Caco-2 (cell line): ENCODE measurements at regions not wholly inside any gene's neighbourhood (a gene's known extent, or its start where the extent isn't known, plus 50 kb on each side); places are given as distances from the start of the nearest gene placed in this dataset.

Source experiments
- BruUV-seq: library from RNA; stranded (reverse); fragments of 400-500 nt; replicated peaks from 2 replicates; lab custom pipeline; 2021; lab: Mats Ljungman, UMichigan
- CTCF ChIA-PET: fragments of 300-600 bp; sonication (Branson Sonifier 250); formaldehyde crosslinking; loops from one replicate; lab custom pipeline; 2022; ENCODE audit warnings: antibody characterized with exemption; lab: Charles Lee
- POLR2A ChIA-PET: fragments of 300-600 bp; sonication (Branson Sonifier 250); formaldehyde crosslinking; loops from one replicate; lab custom pipeline; 2022; ENCODE audit warnings: antibody characterized with exemption; lab: Charles Lee
- DNase-seq, 2 experiments: peaks; one replicate each; pipeline versions ENCODE4 v3.0.0 to v3.0.0-alpha.2; 2020 to 2022
- H3K27me3 ChIP-seq: replicated peaks from 2 replicates; pipeline ENCODE4 v1.6.0; 2011; ENCODE audit warnings: low read length; ENCODE audit not compliant: control insufficient read depth, insufficient read depth
- H3K36me3 ChIP-seq: 2 replicates; pipeline ENCODE4 v1.5.1; 2011; ENCODE audit warnings: low read length; ENCODE audit not compliant: control insufficient read depth, insufficient read depth
- H3K4me1 ChIP-seq: fragments of 250-450 bp; sonication (Bioruptor Pico); 2 replicates; pipeline ENCODE4 v1.5.1; 2020; ENCODE audit warnings: mild to moderate bottlenecking
- H3K4me3 ChIP-seq: 2 replicates; pipeline ENCODE4 v1.5.1; 2011; ENCODE audit warnings: low read depth, mild to moderate bottlenecking, control low read depth, low read length
- H3K9me3 ChIP-seq: fragments of 250-450 bp; sonication (Bioruptor Pico); 2 replicates; pipeline ENCODE4 v1.5.1; 2020; ENCODE audit warnings: mild to moderate bottlenecking, moderate library complexity
- H3K27ac Mint-ChIP-seq: one replicate; pipeline ENCODE4 v1.8.0; 2022; ENCODE audit warnings: mixed read lengths; ENCODE audit not compliant: unreplicated experiment
- H3K27me3 Mint-ChIP-seq: one replicate; pipeline ENCODE4 v1.8.0; 2022; ENCODE audit warnings: mixed read lengths; ENCODE audit not compliant: insufficient read depth, unreplicated experiment
- H3K36me3 Mint-ChIP-seq: one replicate; pipeline ENCODE4 v1.8.0; 2022; ENCODE audit warnings: mild to moderate bottlenecking, mixed read lengths; ENCODE audit not compliant: insufficient read depth, unreplicated experiment
- H3K4me1 Mint-ChIP-seq: one replicate; pipeline ENCODE4 v1.8.0; 2022; ENCODE audit warnings: low read depth, mixed read lengths; ENCODE audit not compliant: unreplicated experiment
- H3K4me3 Mint-ChIP-seq: one replicate; pipeline ENCODE4 v1.8.0; 2022; ENCODE audit warnings: mild to moderate bottlenecking, moderate library complexity, mixed read lengths; ENCODE audit not compliant: unreplicated experiment
- H3K9me3 Mint-ChIP-seq: one replicate; pipeline ENCODE4 v1.8.0; 2022; ENCODE audit warnings: mixed read lengths; ENCODE audit not compliant: unreplicated experiment
- intact Hi-C: fragments of 100-400 bp; cut with micrococcal nuclease; formaldehyde crosslinking; loops from one replicate; pipeline ENCODE4 v1.10.0; 2022; ENCODE audit not compliant: unreplicated experiment
- TF ChIP-seq, protein P1 (sequence below), 2 experiments: fragments of 200-600 bp in 1 of 2; IDR thresholded peaks; 1 replicate in 1 of 2; 2 replicates in 1 of 2; pipeline versions ENCODE4 v1.5.1 to v1.8.0; 2011 to 2022; ENCODE audit warnings: antibody characterized with exemption in 1 of 2, control low read depth in 1 of 2, inconsistent platforms in 1 of 2, low read depth in 1 of 2, low read length in 1 of 2, mild to moderate bottlenecking in 1 of 2, moderate library complexity in 1 of 2; ENCODE audit not compliant: insufficient read depth in 1 of 2, severe bottlenecking in 1 of 2, unreplicated experiment in 1 of 2

DNA sequence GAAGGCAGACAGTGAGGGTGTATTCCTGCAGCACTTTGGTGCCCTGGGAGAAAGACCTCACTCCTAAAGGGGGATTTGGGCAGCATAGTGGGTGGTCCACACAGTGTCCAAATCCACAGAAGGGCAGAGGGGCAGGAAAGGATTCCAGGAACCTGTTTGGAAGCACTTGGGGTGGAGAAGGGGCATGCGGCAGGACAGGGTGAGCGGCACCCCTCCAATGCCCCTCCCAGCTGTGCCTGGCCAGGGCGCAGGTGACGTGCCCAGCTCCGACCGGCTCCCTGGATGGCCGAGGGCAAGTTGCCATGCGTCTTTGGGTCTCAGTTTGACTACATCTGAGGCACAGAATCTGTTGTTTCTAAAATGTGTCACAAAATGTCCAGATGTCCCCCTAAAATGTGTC is 66.5 kb upstream of the HMX1 start:
- Histone ChIP-seq H3K27me3 (no peaks in the 10 kb centered on the region), H3K9me3 (peaks cover 3% of the 10 kb centered on the region; the same call in 1 of the 2 replicates), H3K4me3 (no peak overlapping the region), H3K36me3 (no peaks in the 10 kb centered on the region), H3K4me1 (no peaks in the 10 kb centered on the region)
- CTCF ChIA-PET, result no interaction called here
- no peak overlapping the region for H3K4me3 Mint-ChIP-seq
- TF ChIP-seq, protein P1, sequence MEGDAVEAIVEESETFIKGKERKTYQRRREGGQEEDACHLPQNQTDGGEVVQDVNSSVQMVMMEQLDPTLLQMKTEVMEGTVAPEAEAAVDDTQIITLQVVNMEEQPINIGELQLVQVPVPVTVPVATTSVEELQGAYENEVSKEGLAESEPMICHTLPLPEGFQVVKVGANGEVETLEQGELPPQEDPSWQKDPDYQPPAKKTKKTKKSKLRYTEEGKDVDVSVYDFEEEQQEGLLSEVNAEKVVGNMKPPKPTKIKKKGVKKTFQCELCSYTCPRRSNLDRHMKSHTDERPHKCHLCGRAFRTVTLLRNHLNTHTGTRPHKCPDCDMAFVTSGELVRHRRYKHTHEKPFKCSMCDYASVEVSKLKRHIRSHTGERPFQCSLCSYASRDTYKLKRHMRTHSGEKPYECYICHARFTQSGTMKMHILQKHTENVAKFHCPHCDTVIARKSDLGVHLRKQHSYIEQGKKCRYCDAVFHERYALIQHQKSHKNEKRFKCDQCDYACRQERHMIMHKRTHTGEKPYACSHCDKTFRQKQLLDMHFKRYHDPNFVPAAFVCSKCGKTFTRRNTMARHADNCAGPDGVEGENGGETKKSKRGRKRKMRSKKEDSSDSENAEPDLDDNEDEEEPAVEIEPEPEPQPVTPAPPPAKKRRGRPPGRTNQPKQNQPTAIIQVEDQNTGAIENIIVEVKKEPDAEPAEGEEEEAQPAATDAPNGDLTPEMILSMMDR (IDR thresholded peaks at IDR 0.05; ENCODE audit: insufficient read depth in 1 of 2, low read depth in 1 of 2, low read length in 1 of 2, severe bottlenecking in 1 of 2, unreplicated experiment in 1 of 2), result no peak
- no peaks in the 10 kb centered on the region for H3K36me3 Mint-ChIP-seq
- H3K27me3 Mint-ChIP-seq, result peaks cover 5% of the 10 kb centered on the region
- H3K4me1 Mint-ChIP-seq, result no peaks in the 10 kb centered on the region
- H3K27ac Mint-ChIP-seq, result no peak overlapping the region
- no TSS peak for BruUV-seq
- DNase-seq, result no peak
- no peaks in the 10 kb centered on the region for H3K9me3 Mint-ChIP-seq
- intact Hi-C loops, result no loop called here
- POLR2A ChIA-PET, result no interaction called here

- no TSS peak for BruUV-seq
- Mint-ChIP-seq H3K27me3 (peaks cover 3% of the 10 kb centered on the region), H3K36me3 (no peaks in the 10 kb centered on the region), H3K4me3 (no peak overlapping the region), H3K9me3 (no peaks in the 10 kb centered on the region), H3K4me1 (no peaks in the 10 kb centered on the region), H3K27ac (no peak overlapping the region)
- Histone ChIP-seq H3K27me3 (no peaks in the 10 kb centered on the region), H3K9me3 (peaks cover 5% of the 10 kb centered on the region; the same call in 1 of the 2 replicates), H3K36me3 (no peaks in the 10 kb centered on the region), H3K4me3 (no peak overlapping the region), H3K4me1 (no peaks in the 10 kb centered on the region)
- POLR2A ChIA-PET, result no interaction called here
- CTCF ChIA-PET, result no interaction called here
- TF ChIP-seq, protein P1 (IDR thresholded peaks at IDR 0.05; ENCODE audit: insufficient read depth in 1 of 2, low read depth in 1 of 2, low read length in 1 of 2, severe bottlenecking in 1 of 2, unreplicated experiment in 1 of 2), result no peak
- no peak for DNase-seq
- intact Hi-C loops, result no loop called here
Observed at GRCh38 chr4:8932884-8933283, 61.2 kb upstream of the HMX1 start.

GRCh38 chr4:8928074-8928473 is 56.4 kb upstream of the HMX1 start:
- Histone ChIP-seq H3K9me3 (peaks cover 2% of the 10 kb centered on the region; the same call in 1 of the 2 replicates), H3K4me3 (no peak overlapping the region), H3K27me3 (no peaks in the 10 kb centered on the region), H3K4me1 (no peaks in the 10 kb centered on the region), H3K36me3 (no peaks in the 10 kb centered on the region)
- no peaks in the 10 kb centered on the region for H3K36me3 Mint-ChIP-seq
- no TSS peak for BruUV-seq
- no peaks in the 10 kb centered on the region for H3K4me1 Mint-ChIP-seq
- CTCF ChIA-PET, result no interaction called here
- intact Hi-C loops, result no loop called here
- TF ChIP-seq, protein P1 (IDR thresholded peaks at IDR 0.05; ENCODE audit: insufficient read depth in 1 of 2, low read depth in 1 of 2, low read length in 1 of 2, severe bottlenecking in 1 of 2, unreplicated experiment in 1 of 2), result no peak
- H3K27ac Mint-ChIP-seq, result no peak overlapping the region
- H3K9me3 Mint-ChIP-seq, result no peaks in the 10 kb centered on the region
- DNase-seq, result no peak
- POLR2A ChIA-PET, result no interaction called here
- no peaks in the 10 kb centered on the region for H3K27me3 Mint-ChIP-seq
- H3K4me3 Mint-ChIP-seq, result no peak overlapping the region
